ENCODE measurements at regions not wholly inside any gene's neighbourhood (a gene's known extent, or its start where the extent isn't known, plus 50 kb on each side); places are given as distances from the start of the nearest gene placed in this dataset.

DNA sequence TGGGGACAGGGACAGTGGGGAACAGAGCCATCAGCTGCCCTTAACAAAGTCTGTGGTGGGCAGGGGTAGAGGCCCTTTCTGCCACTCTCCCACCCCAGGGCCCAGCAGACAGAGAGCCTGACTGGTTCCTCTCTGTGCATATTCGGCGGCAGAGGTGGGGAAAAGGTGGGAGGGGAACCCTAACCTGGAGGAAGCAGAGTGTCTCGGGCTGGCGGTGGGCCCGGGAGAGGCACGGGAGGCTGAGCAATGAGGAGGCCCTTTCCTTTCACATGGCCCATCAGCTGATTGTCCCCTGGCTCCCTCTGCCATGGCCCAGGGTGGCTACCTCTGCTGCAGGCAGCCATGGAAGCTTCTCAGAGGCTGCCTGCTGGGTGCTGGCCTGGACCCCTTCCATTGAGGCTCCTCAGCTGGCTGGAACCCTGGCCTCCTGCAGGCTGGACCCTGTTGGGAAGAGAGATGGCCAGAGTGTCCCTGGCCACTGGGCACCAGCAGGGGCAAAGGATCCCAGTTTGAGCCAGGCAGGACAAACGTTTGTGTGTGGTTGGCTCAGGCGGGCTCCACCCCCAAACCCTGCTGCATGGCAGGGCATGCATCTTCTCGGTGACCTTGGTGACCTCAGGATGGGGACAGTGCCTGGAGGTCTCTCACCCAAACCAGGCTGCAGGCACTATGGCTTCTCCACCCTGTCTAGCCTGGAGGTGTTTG lies 202.8 kb upstream of the ZNF536 start:
- Histone ChIP-seq H3K36me3 (replicated peaks in 1 of 2; ENCODE audit: control extremely low read depth in 1 of 2, control insufficient read depth in 1 of 2, extremely low read depth in 1 of 2, insufficient read depth in 2 of 2, low read length in 1 of 2) (no peaks in the 10 kb centered on the region), H3K27ac (ENCODE audit: low read length in 2 of 2) (no peak overlapping the region), H3K27me3 (replicated peaks in 1 of 4; ENCODE audit: control extremely low read depth in 1 of 4, control insufficient read depth in 3 of 4, insufficient read depth in 4 of 4, low read length in 3 of 4) (no peaks in the 10 kb centered on the region), H4K20me1 (ENCODE audit: control insufficient read depth, insufficient read depth, low read length, poor library complexity, severe bottlenecking) (no peaks in the 10 kb centered on the region), H3K79me2 (ENCODE audit: control insufficient read depth, insufficient read depth, low read length) (no peaks in the 10 kb centered on the region), H3K9me3 (ENCODE audit: control extremely low read depth in 1 of 3, control insufficient read depth in 2 of 3, insufficient read depth in 1 of 3, low read length in 2 of 3) (peaks cover 0 to 12% (median 0%) of the 10 kb centered on the region in 3 donors), H2AFZ (ENCODE audit: insufficient read depth, low read depth, low read length, poor library complexity, severe bottlenecking) (no peak overlapping the region), H3K4me3 (ENCODE audit: control extremely low read depth in 1 of 5, extremely low read depth in 1 of 5, insufficient read depth in 1 of 5, low read depth in 2 of 5, low read length in 4 of 5) (no peak overlapping the region), H3K4me2 (replicated peaks; ENCODE audit: low read depth, low read length, poor library complexity, severe bottlenecking) (no peak overlapping the region), H3K9ac (ENCODE audit: low read length) (no peak overlapping the region), H3K4me1 (ENCODE audit: control insufficient read depth in 2 of 2, insufficient read depth in 2 of 2, low read length in 2 of 2) (no peaks in the 10 kb centered on the region)
- no peak for ATAC-seq (ENCODE audit: low read depth)
- Mint-ChIP-seq H3K9me3 (ENCODE audit: insufficient read depth) (no peaks in the 10 kb centered on the region), H3K27ac (no peak overlapping the region), H3K27me3 (no peaks in the 10 kb centered on the region), H3K4me1 (no peaks in the 10 kb centered on the region), H3K4me3 (no peak overlapping the region)
- CTCF ChIA-PET, result no interaction called here
- POLR2A ChIA-PET, result no interaction called here
- intact Hi-C loops (cut with micrococcal nuclease), result no loop called here
- DNase-seq, result no peak
- TF ChIP-seq CTCF (IDR thresholded peaks at IDR 0.05) (no peak), EZH2 (IDR thresholded peaks at IDR 0.05; ENCODE audit: borderline replicate concordance, insufficient read depth, low read depth, low read length, poor library complexity, severe bottlenecking) (no peak)
- WGBS (ENCODE audit: insufficient coverage), result 83% methylated on average over 9 of the region's 9 CpGs

DNA sequence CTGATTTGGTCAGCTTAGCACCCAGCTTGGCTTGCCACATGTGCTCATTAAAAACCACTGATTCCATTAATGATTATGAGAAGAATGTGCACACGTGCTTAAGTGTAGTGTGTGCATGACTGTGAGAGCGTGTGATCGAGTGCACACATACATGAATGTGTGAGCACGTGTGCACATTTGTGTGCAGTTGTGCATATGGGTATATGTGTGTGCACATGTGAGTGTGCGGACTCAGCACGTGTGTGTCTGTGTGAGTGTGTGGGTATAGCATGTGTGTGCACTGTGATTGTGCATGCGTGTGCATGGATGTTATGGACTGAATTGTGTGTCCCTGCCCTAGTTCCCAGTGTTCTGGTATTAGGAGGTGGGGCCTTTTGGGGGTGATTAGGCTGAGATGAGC lies 202.1 kb upstream of the ZNF536 start:
- H3K4me1 Mint-ChIP-seq, result no peaks in the 10 kb centered on the region
- no peaks in the 10 kb centered on the region for H3K27me3 Mint-ChIP-seq
- no peaks in the 10 kb centered on the region for H3K4me1 ChIP-seq (ENCODE audit: control insufficient read depth in 2 of 2, insufficient read depth in 2 of 2, low read length in 2 of 2)
- DNase-seq (no peak), ATAC-seq (ENCODE audit: low read depth) (no peak)
- H3K27me3 ChIP-seq (replicated peaks in 1 of 4; ENCODE audit: control extremely low read depth in 1 of 4, control insufficient read depth in 3 of 4, insufficient read depth in 4 of 4, low read length in 3 of 4), result no peaks in the 10 kb centered on the region
- H3K36me3 ChIP-seq (replicated peaks in 1 of 2; ENCODE audit: control extremely low read depth in 1 of 2, control insufficient read depth in 1 of 2, extremely low read depth in 1 of 2, insufficient read depth in 2 of 2, low read length in 1 of 2), result no peaks in the 10 kb centered on the region
- TF ChIP-seq EZH2 (IDR thresholded peaks at IDR 0.05; ENCODE audit: borderline replicate concordance, insufficient read depth, low read depth, low read length, poor library complexity, severe bottlenecking) (no peak), CTCF (IDR thresholded peaks at IDR 0.05) (no peak)
- no peak overlapping the region for H3K9ac ChIP-seq (ENCODE audit: low read length)
- intact Hi-C loops (cut with micrococcal nuclease), result no loop called here
- no peaks in the 10 kb centered on the region for H3K79me2 ChIP-seq (ENCODE audit: control insufficient read depth, insufficient read depth, low read length)
- ChIA-PET POLR2A (no interaction called here), CTCF (no interaction called here)
- H2AFZ ChIP-seq (ENCODE audit: insufficient read depth, low read depth, low read length, poor library complexity, severe bottlenecking), result no peak overlapping the region
- H3K27ac Mint-ChIP-seq, result no peak overlapping the region
- no peaks in the 10 kb centered on the region for H3K9me3 Mint-ChIP-seq (ENCODE audit: insufficient read depth)
- H3K4me2 ChIP-seq (replicated peaks; ENCODE audit: low read depth, low read length, poor library complexity, severe bottlenecking), result no peak overlapping the region
- H3K9me3 ChIP-seq (ENCODE audit: control extremely low read depth in 1 of 3, control insufficient read depth in 2 of 3, insufficient read depth in 1 of 3, low read length in 2 of 3), result peaks cover 0 to 12% (median 0%) of the 10 kb centered on the region in 3 donors
- H3K4me3 Mint-ChIP-seq, result no peak overlapping the region
- 96% methylated on average over 7 of the region's 7 CpGs for WGBS (ENCODE audit: insufficient coverage)
- H3K27ac ChIP-seq (ENCODE audit: low read length in 2 of 2), result no peak overlapping the region
- H4K20me1 ChIP-seq (ENCODE audit: control insufficient read depth, insufficient read depth, low read length, poor library complexity, severe bottlenecking), result no peaks in the 10 kb centered on the region
- no peak overlapping the region for H3K4me3 ChIP-seq (ENCODE audit: control extremely low read depth in 1 of 5, extremely low read depth in 1 of 5, insufficient read depth in 1 of 5, low read depth in 2 of 5, low read length in 4 of 5)
